G401 (cell line): ENCODE measurements at regions not wholly inside any gene's neighbourhood (a gene's known extent, or its start where the extent isn't known, plus 50 kb on each side); places are given as distances from the start of the nearest gene placed in this dataset.

ENCODE experiments used
- DNase-seq: peaks from one replicate; pipeline ENCODE4 v3.0.0-alpha.2; 2015; ENCODE audit warnings: low spot score
- in situ Hi-C: cut with HindIII; loops from 2 replicates; pipeline ENCODE4 v1.10.0; 2016; ENCODE audit warnings: low sequenced_read_pairs, mixed read lengths

DNA sequence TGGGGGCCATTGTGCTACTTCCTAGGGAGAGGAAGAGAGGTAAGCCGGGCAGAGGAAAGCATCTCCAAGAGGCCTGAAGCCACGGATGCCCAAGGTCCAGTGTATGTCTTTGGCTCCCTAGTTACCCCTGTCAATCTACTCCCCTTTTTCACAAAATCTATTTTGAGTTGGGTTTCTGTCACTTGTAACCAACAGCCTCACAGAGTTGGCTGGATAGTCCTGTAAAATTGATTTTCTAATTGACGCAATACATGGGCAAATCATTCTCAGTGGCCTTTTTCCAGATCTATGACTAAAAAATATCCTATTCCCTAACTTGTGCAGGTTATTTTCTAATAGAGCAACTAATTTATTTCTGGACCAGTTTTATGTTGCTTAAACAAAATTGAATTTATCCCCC is 168.4 kb downstream of the IRS1 start:
- no peak for DNase-seq
- in situ Hi-C loops, result no loop called here

DNA sequence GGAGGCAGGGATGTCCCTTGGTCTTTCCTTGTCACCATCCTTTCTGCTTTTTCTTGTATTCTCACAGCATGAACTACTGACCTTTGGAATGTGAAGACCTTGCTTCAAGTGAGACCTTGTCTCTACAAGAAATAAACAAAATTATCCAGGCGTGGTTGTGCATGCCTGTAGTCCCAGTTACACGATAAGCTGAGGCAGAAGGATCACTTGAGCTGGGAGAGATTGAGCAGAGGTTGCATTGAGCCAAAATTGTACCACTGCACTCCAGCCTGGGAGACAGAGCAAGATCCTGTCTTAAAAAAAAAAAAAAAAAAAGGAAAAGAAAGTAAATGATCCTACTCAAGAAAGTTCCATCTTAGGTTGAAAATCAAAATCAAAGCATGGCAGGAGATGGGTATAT is 173.7 kb downstream of the IRS1 start:
- in situ Hi-C loops, result no loop called here
- no peak for DNase-seq

DNA sequence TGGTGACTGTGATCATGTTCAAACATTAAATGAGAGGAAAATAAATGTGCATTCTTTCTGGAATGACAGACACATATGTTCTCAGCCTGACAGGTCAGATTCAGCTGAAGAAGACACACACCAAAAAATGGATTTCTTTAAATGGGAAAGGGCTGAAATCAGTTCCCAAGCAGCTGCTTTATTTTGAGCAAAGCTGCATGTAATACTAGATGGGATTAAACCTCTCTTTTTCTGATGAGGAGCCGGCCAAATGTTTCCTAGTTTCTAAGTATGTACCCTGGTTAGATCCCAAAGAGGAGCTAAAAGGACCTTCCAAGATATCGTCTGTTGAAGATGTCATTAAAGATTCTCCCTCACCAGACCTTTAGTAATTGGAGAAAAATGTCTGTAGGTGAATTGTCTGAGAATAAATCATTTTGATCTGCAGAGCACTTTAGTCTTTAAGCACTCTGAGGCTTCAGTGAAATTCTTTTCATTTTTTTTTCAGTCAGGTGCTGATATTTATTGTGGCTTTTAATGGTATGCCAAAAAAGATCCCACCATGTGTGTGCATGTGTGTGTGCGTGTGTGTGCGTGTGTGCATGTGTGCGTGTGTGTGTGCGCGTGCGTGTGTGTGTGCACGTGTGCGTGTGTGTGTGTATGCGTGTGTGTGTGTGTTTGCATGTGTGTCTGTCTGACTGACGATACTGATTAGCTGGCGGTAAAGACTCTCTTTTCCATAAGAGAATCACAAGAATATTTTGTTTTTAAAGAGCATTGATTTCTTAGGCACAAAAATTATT is 175.8 kb downstream of the IRS1 start:
- DNase-seq, result no peak
- in situ Hi-C loops, result no loop called here

DNA sequence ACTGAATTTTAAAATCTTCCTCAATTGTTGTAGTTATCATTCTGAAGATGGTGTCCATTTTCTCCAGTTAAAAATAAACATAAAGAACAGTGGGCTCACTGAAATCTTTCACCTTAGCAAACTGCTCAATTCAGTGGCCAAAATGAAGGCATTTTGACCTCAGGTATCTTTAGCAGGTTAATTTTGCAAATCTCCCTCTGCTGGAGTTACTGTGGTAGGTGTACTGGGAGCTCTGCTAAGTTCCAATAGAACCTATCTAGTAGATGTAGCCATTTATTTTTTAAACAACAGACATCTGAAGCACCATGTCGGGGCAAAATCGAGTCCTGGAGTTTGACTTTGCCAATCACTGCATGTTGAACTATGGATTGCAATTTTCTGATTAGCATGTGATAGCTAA is 177.1 kb downstream of the IRS1 start:
- in situ Hi-C loops, result no loop called here
- DNase-seq, result no peak

DNA sequence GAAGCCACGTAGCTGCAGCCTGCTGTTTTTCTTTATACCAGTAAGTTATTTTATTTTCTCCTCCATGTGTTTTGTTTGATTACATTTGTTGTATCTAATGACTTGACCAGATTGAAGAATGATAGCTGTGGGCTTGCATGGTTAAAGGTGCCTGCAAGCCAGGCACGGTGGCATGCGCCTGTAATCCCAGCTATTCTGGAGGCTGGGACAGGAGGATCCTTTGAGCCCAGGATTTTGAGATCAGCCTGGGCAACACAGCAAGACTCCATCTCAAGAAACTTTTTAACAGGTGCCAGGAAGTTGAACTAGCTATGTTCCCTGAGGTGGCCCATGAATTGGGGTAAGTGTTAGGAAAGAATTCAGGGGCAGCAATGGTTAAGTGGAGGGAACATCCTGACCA is 179.4 kb downstream of the IRS1 start:
- DNase-seq, result no peak
- in situ Hi-C loops, result no loop called here

DNA sequence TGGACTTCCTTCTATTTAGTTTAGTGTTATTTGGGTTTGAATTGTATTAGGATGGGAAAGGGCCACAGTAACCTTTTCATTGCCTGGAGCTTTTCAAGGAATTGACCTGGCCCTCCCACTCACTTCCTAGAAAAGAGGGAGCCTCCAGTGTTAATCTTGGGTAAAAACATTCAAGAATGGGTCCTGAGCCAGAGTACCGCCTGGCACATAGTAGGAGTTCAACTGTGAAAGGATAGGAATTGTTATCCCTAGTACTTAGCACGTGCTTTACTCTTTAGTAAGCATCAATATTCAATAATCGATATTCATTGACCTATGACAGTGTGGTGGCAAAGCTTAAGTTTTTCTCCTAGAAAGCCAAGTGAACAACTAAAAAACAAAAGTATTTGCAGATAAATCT is 179.9 kb downstream of the IRS1 start:
- no peak for DNase-seq
- in situ Hi-C loops, result no loop called here

DNA sequence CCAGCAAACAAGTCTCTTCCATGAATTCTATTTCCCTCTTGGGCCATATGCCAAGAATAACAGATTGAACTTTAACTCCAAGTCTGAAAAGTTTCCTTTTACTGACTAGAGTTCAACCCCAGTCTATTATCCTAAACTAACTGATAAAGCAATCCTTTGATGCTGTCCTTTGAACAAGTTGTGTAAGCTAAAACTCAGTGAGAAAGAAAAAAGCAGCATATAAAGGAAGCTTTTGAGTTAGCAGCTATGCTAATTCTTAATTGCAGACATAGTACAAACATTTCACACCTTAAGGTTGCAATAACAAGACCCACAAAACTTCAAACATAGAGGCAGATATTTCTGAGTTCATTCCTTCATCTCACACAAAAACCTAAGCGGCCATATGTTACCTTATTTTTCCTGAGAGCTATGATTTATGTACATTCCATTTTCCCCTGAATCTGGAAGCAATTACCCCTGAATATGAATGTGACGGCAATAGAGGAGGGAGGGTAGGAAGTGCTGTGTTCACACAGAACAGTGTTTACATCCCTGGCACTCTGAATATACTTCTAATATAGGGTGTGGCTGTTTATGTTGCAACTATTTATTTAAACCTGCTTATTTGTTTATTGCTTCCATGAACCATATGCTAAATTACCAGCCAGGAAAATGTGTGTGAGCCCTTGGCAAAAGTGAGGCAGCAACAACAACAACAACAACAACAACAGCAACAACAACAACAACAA is 180.6 kb downstream of the IRS1 start:
- in situ Hi-C loops, result no loop called here
- DNase-seq, result no peak

DNA sequence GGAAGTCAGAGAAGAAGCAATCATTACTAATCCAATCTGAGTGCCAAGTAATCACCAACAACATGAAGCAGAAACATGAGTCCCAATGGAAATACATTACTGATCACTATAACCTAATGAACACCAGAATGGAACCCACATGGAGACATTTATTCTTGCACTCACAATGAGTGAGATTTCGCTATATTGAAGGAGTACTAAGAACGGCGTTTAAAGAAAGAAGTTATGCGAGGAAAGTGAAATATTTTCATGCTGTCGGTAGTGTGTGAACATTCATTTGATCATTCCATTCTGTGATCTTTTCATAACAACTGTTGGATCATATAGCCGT is 181.1 kb downstream of the IRS1 start:
- in situ Hi-C loops, result no loop called here
- DNase-seq, result no peak

DNA sequence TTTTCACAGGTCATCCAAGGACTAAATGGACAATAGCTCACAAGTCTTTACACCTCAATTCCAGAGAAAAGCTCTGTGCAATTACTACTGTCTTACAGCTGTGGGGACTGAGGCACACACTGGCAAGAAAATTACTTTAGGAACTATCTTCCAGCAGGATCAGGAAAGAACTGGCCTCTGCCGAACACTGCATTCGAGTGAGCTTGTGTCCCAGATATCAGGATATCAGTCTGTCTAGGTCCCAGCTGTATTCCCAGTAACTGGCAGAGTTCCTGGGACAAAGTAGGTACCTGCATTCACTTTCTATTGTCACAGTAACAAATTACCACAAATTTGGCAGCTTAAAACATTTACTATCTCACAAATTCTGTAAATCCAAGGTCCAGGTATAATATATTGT is 183.7 kb downstream of the IRS1 start:
- DNase-seq, result no peak
- in situ Hi-C loops, result no loop called here

DNA sequence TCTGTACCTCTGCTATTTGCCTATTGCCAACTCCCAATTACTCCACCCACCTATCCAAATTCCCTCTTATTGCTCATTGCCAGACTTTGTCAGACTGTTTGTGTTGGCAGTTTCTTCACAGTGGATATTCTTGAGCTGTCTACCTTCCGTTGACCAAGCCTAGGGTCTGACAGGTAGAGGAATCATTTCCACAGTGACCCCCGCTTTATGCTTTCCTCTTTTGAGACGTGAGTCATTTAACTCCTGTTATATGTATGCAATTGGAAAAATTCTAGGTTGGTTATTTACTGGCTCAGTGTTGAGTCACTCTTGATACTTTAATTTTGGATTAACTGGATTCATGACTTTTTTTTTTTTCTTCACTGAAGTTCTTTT is 187.7 kb downstream of the IRS1 start:
- DNase-seq, result no peak
- in situ Hi-C loops, result no loop called here

DNA sequence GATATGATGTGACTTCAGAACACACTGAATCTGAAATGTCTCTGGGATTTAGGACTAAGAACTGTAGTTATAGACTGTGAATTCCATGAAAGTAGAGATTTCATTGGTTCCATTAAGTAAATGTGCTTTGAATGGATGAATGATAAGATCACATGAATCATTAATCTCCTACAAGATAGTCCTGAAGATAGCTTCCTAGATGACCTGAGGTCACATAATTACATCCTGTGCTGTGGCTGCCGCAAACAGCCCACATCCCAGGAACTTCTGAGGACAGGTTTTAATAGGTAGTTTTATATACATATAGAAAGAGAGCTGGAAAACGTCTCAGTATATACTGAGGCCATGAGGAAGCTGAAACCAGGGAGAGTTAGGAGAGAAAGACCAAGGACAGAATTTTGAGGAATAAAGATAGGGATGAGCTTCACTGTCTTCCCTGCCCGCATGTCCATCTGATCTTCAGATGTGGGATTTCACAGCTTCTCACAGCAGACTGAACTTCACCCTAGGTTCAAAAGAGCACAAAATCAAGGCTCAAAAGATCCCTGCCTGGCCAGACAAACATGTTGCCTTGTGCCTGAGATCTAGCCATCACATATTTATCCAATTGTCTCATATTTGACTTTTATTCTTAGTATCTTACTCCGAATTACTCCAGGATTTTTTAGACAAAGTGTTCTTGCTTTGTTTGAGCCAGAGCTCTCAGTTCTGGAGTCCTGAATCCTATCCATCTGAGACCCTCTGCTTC is 188.2 kb downstream of the IRS1 start:
- no peak for DNase-seq
- in situ Hi-C loops, result no loop called here

DNA sequence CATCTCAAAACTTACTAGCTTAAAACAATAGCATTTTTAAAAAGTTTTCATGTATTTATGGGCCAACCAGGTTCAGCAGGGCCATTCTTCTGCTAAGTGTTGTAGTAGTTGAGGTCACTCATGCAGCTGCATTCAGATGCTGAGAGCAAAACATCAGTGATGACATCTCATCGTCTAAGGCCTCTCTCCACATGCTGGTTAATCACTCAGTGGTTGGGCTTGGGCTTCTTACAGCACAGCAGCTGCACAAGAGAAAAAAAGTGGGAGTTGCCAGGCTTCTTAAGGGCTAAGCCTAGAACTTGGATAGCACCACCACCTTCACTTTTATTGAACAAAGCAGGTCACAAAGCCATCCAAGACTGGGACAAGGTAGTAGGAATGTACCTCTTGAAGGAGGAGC is 190.3 kb downstream of the IRS1 start:
- no peak for DNase-seq
- in situ Hi-C loops, result no loop called here

DNA sequence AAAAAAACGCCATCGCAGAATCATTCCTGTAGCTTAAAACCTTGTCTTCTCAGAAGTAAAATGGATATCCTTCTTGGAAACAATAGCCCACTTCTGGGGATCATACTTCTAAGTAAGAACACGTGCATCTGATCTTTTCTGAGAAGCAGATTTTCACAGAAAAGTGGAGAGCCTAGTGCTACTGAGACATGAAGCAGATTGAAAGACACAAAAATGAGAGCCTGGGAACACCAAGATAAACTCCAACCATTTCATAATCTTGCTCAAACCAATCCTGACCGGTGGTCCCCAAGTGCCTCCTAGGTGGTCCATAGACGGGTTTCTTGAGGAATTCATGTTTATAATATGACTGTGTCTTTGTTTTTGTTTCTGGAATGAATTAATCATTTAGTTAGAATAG is 191.2 kb downstream of the IRS1 start:
- in situ Hi-C loops, result no loop called here
- DNase-seq, result no peak

DNA sequence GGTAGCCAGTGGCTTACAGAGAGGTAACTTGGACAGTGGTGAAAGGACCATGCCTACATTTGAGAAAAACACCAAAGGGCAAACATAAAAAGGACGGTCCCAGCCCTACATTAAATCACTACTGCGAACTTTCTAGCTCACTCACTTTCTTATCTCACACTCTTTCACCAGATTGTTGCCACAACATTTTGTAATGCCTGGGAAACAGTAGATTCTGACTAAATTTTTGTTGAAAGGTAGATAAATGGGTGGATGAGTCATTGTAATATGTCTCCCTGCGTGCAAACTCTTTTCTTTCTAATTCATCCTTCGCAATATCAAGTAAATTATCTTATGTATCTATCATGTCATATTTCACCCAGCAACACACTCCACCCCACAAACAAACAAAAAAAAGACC is 192.2 kb downstream of the IRS1 start:
- in situ Hi-C loops, result no loop called here
- DNase-seq, result no peak

DNA sequence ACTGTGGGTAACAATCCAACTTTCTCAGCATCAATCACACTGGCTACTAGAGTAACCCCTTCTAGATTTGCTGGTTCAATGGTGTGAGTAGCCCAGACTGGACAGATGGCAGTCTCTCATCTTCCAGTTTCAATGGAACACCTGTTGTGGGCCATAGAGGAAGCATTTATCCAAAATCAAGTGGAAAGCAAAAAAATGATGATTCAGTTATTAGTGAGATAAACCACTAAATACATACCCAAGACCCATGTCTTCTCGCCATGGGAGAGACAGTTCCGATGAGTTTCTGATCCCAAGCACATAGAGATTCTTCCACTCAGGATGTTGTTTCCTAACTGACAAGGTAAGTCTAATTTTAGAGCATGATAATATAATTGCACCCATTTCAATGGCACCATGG is 194.0 kb downstream of the IRS1 start:
- no peak for DNase-seq
- in situ Hi-C loops, result no loop called here

DNA sequence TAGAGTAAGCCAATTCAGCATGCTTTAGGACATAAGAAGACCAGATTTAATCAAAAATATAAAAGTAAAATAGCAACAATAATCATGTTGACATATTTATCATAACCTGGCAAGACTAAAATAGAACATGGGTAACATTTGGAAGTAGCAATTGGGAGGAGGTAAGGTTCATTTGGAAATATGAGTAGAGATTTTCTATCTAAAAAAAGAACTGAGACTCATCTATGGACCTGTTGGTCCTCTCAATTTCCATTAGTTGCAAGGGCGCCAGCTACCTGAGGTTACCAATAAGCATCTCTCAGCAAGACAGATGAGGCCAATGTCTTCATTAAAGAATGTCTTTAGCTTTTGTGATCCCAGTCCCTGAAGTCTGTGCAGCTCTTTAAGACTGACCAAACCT is 196.0 kb downstream of the IRS1 start:
- DNase-seq, result no peak
- in situ Hi-C loops, result no loop called here

DNA sequence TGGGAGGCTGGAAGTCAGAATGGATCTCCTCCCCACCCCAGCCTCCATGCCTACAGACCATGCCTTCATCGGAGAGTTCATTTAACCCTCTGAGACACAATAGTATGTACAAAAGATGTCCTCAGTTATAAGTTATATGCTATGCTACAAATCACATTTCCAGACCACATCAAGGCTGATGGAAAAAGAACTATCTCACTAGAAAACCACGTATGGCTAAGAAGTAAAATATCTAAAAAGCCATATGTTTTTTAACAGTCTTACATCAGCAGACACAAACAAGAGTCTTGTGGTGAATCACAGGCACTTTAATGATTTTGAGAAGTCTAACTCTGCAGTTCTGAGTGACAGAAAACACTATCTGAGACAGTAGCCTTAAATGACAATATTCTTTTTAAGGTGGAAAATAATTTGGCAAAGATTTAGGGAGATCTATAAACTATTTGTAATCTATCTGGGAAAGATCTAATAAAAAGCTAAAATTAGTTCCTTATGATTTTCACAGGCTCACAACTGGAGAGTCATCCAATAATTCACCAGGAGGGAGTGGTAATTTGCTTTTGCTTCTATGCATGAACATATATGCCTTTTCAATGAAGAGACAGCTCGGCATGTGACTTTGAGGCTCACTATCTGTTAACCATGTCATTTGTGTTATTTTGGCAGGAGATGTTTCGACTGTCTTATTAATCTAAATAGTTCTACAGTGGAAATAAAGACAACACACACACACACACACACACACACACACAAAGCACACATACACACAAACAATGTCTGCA is 197.5 kb downstream of the IRS1 start:
- no peak for DNase-seq
- in situ Hi-C loops, result no loop called here

DNA sequence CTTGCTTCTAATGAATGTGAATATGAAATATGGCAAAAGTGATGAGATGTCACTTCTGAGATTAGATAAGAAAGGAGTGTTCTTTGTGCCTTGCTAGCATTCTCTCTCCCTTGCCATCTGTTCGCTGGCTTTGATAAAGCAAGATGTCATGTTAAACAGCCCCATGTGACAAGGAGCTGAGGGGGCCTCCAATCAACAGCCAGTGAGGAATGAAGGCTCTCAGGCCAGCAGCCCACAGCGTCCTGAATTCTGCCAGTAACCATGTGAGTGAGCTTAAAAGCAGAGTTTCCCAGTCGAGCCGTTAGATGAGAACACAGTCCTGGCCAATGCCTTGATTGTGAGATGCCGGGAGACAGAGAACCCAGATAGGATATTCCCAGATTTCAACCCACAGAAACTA is 198.8 kb downstream of the IRS1 start:
- in situ Hi-C loops, result no loop called here
- DNase-seq, result no peak

DNA sequence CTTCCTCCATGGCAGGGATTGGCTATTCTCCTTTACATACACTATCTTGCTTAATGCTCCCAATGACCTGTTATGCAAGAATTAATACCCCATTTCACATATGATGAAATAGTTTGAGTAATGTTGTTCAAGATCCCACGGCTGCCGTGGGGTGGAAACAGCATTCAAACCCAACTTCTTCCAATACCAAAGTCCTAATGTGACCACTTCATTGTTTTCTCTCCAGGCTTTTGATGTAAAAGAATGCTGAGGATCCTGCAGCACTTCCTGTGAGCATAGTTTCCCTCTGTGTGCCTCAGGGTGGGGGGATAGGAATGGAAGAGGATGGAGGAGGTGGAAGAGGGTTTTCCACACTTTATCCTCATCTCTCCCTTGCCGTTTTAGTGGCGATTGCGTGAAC is 199.4 kb downstream of the IRS1 start:
- no peak for DNase-seq
- in situ Hi-C loops, result no loop called here

DNA sequence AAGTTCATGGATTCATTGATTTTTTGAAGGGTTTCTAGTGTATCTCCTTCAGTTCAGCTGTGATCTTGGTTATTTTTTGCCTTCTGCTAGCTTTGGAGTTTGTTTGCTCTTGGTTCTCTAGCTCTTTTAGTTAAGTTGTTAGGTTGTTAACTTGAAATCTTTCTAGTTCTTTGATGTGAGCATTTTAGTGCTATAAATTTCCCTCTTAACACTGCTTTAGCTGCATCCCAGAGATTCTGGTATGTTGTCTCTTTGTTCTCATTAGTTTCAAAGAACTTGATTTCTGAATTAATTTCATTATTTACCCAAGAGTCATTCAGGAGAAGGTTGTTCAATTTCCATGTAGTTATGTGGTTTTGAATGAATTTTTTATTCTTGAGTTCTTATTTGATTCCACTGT is 210.6 kb downstream of the IRS1 start:
- no peak for DNase-seq
- in situ Hi-C loops, result no loop called here
